ENCODE measurements at regions not wholly inside any gene's neighbourhood (a gene's known extent, or its start where the extent isn't known, plus 50 kb on each side); places are given as distances from the start of the nearest gene placed in this dataset.
A peak's percentile ranks its signal among the peaks of the same experiment; 100 is the strongest.

DNA sequence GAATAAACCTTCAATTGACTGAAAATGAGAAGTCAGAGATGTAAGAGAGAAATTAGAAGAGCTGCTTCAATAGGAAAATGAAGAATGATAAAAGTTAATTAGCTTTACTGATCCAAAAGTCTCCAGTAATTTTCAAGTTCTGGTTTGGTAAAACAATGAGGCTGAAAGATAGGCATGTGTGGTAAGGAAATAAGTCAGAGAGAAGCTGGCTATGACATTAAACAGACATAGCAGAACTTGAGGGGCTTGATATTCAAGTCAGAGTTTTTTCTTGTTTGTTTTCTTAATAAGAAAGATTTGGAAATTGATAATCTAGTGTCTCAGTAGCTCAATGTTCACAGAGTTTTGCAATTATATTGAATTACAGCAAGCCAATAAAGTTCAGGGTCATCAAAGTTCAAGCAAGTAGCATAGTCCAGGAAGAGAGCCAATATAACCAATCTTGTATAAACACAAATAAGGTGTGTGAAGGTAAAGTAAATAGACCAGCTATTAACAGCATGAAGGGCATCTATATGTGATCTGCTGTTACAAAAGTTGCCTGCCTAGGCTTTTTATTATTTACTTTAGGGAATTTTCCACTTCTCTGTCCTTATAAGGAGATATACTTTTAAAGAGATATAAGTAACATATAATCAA is 1111.5 kb downstream of the TRHDE start:
- TF ChIP-seq, protein P1, sequence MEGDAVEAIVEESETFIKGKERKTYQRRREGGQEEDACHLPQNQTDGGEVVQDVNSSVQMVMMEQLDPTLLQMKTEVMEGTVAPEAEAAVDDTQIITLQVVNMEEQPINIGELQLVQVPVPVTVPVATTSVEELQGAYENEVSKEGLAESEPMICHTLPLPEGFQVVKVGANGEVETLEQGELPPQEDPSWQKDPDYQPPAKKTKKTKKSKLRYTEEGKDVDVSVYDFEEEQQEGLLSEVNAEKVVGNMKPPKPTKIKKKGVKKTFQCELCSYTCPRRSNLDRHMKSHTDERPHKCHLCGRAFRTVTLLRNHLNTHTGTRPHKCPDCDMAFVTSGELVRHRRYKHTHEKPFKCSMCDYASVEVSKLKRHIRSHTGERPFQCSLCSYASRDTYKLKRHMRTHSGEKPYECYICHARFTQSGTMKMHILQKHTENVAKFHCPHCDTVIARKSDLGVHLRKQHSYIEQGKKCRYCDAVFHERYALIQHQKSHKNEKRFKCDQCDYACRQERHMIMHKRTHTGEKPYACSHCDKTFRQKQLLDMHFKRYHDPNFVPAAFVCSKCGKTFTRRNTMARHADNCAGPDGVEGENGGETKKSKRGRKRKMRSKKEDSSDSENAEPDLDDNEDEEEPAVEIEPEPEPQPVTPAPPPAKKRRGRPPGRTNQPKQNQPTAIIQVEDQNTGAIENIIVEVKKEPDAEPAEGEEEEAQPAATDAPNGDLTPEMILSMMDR (IDR thresholded peaks at IDR 0.05; ENCODE audit: low read depth, low read length, missing input control): no peak
- peak; percentile 52 to 90 for TF ChIP-seq JUND (IDR thresholded peaks at IDR 0.05)
- TF ChIP-seq FOXA1 (IDR thresholded peaks at IDR 0.05): peak; percentile 97
- peak; percentile 89 for TF ChIP-seq SP1 (IDR thresholded peaks at IDR 0.05)
- TF ChIP-seq, protein P2, sequence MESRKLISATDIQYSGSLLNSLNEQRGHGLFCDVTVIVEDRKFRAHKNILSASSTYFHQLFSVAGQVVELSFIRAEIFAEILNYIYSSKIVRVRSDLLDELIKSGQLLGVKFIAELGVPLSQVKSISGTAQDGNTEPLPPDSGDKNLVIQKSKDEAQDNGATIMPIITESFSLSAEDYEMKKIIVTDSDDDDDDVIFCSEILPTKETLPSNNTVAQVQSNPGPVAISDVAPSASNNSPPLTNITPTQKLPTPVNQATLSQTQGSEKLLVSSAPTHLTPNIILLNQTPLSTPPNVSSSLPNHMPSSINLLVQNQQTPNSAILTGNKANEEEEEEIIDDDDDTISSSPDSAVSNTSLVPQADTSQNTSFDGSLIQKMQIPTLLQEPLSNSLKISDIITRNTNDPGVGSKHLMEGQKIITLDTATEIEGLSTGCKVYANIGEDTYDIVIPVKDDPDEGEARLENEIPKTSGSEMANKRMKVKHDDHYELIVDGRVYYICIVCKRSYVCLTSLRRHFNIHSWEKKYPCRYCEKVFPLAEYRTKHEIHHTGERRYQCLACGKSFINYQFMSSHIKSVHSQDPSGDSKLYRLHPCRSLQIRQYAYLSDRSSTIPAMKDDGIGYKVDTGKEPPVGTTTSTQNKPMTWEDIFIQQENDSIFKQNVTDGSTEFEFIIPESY (IDR thresholded peaks at IDR 0.05): peak; percentile 71
- TF ChIP-seq RXRA (IDR thresholded peaks at IDR 0.05): peak; percentile 95
